ENCODE measurements at regions not wholly inside any gene's neighbourhood (a gene's known extent, or its start where the extent isn't known, plus 50 kb on each side); places are given as distances from the start of the nearest gene placed in this dataset.

DNA sequence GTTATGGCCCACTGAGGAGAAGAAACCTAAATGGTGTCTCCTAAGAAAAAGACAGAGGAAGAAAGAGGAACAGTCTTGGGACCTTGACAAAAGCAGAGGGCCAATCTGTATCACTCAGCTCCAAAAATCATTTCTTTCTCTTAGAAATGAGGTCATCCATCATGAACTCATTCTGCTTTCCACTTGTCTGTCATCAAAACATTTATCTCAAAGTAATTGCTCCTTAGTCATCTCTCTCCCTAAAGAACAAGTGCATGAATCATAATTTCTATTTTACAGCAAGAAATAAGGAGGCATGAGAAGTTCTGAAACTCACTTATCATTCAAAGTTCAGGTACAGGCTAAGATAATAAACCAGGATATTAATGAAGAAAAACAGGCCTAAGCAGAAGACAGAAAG lies 375.6 kb downstream of the KCNA4 start:
- Histone ChIP-seq H3K36me3 (no peaks in the 10 kb centered on the region), H3K4me3 (no peak overlapping the region), H3K9me3 (replicated peaks) (no peaks in the 10 kb centered on the region), H3K27me3 (ENCODE audit: low read depth) (no peaks in the 10 kb centered on the region), H3K4me1 (no peaks in the 10 kb centered on the region), H3K27ac (replicated peaks) (no peak overlapping the region)
- DNase-seq, result no peak
- intact Hi-C loops (cut with micrococcal nuclease), result no loop called here
- no peak for TF ChIP-seq CTCF (IDR thresholded peaks at IDR 0.05; ENCODE audit: borderline replicate concordance)

DNA sequence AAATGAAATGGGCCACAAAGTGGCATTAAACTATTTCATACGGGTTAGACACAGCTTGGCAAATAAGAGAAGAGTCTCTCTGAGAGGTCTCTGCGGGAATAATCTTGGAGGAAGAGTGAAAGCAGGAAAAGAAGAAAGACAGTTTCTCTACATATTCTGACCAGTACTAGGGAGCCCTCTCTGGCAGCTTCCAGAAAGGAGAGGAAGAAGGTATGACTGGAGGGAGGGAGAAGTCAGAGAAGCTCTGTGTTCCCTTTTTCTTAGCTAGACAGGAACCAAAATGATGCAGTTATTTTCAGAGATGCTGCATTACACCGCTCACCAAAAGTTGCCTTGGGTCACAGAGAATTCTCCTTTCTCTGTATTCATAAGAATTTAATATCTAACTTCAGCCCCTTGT lies 382.1 kb downstream of the KCNA4 start:
- H3K9me3 ChIP-seq (replicated peaks), result no peaks in the 10 kb centered on the region
- H3K27me3 ChIP-seq (ENCODE audit: low read depth), result no peaks in the 10 kb centered on the region
- H3K36me3 ChIP-seq, result no peaks in the 10 kb centered on the region
- intact Hi-C loops (cut with micrococcal nuclease), result no loop called here
- H3K4me1 ChIP-seq, result no peaks in the 10 kb centered on the region
- H3K4me3 ChIP-seq, result no peak overlapping the region
- H3K27ac ChIP-seq (replicated peaks), result no peak overlapping the region
- no peak for DNase-seq
- TF ChIP-seq CTCF (IDR thresholded peaks at IDR 0.05; ENCODE audit: borderline replicate concordance), result no peak

- H3K27ac ChIP-seq (replicated peaks), result no peak overlapping the region
- intact Hi-C loops (cut with micrococcal nuclease), result no loop called here
- peak; percentile 47 for TF ChIP-seq CTCF (IDR thresholded peaks at IDR 0.05; ENCODE audit: borderline replicate concordance)
- H3K9me3 ChIP-seq (replicated peaks), result no peaks in the 10 kb centered on the region
- no peak for DNase-seq
- no peaks in the 10 kb centered on the region for H3K4me1 ChIP-seq
- H3K27me3 ChIP-seq (ENCODE audit: low read depth), result no peaks in the 10 kb centered on the region
- no peak overlapping the region for H3K4me3 ChIP-seq
- H3K36me3 ChIP-seq, result no peaks in the 10 kb centered on the region
Observed at GRCh38 chr11:29634244-29634643, 382.6 kb downstream of the KCNA4 start.

DNA sequence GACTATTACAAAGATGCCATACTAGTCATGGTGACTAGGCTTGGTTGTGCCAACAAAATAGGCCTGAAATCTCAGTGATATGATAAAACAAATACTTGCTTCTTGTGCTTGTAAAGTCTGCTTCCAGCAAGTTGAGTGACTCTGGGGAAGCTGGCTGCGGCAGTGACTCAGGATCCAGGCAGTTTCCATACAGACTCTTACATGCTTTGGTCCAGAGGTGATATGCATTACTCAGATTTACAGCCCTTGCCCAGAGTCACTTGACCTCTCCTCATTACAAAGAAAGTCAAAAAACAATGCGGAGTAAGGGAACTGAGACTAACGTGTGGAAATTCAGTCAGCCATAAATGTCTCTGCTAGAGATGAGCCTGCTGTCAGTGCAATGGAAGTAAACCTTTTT lies 387.5 kb downstream of the KCNA4 start:
- Histone ChIP-seq H3K27me3 (ENCODE audit: low read depth) (no peaks in the 10 kb centered on the region), H3K9me3 (replicated peaks) (no peaks in the 10 kb centered on the region), H3K27ac (replicated peaks) (no peak overlapping the region), H3K4me3 (no peak overlapping the region), H3K4me1 (no peaks in the 10 kb centered on the region), H3K36me3 (no peaks in the 10 kb centered on the region)
- DNase-seq, result no peak
- TF ChIP-seq CTCF (IDR thresholded peaks at IDR 0.05; ENCODE audit: borderline replicate concordance), result no peak
- intact Hi-C loops (cut with micrococcal nuclease), result no loop called here

DNA sequence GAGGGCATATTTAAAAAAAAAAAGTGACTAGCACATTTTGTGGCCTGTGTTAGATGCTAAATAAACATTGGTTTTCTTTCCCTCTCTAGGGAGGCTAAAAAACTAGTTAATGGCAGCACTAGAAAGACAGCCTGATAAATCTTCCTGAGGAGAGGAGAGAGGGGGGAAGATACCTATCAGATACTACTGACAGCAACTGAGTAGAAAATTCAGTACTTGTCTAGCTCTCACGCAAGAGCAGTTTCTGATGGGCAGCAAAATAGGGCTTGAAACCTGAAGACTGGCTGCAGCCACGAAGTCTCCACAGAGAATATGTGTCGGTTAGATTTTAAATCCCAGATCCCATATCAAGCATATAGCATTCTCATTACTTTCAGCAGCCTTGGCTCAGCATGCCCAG lies 388.2 kb downstream of the KCNA4 start:
- intact Hi-C loops (cut with micrococcal nuclease), result no loop called here
- no peak overlapping the region for H3K27ac ChIP-seq (replicated peaks)
- no peak for DNase-seq
- no peaks in the 10 kb centered on the region for H3K27me3 ChIP-seq (ENCODE audit: low read depth)
- no peaks in the 10 kb centered on the region for H3K36me3 ChIP-seq
- no peaks in the 10 kb centered on the region for H3K4me1 ChIP-seq
- H3K9me3 ChIP-seq (replicated peaks), result no peaks in the 10 kb centered on the region
- TF ChIP-seq CTCF (IDR thresholded peaks at IDR 0.05; ENCODE audit: borderline replicate concordance), result no peak
- H3K4me3 ChIP-seq, result no peak overlapping the region

DNA sequence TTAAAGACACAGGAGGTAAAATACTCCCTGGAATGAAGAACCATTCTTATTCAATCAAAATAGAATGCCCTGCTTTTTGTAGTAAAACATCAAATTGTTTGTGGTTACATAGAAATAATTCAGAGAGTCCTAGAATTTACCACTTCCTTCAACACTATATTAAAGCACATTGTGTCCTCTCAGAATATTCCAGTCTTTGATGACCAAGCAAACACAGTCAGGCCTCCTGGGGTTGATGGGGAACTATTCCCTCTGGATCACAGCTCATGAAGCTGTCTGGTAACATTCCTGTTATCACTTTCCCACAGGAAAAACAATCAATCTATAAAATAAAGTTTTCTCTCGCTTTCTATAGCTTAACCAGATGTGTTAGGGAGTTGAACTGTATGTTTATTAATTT lies 389.3 kb downstream of the KCNA4 start:
- no peaks in the 10 kb centered on the region for H3K36me3 ChIP-seq
- TF ChIP-seq CTCF (IDR thresholded peaks at IDR 0.05; ENCODE audit: borderline replicate concordance), result no peak
- DNase-seq, result no peak
- no peak overlapping the region for H3K27ac ChIP-seq (replicated peaks)
- H3K9me3 ChIP-seq (replicated peaks), result no peaks in the 10 kb centered on the region
- no peaks in the 10 kb centered on the region for H3K27me3 ChIP-seq (ENCODE audit: low read depth)
- intact Hi-C loops (cut with micrococcal nuclease), result no loop called here
- no peak overlapping the region for H3K4me3 ChIP-seq
- H3K4me1 ChIP-seq, result no peaks in the 10 kb centered on the region

All from left ventricle myocardium inferior (tissue), 1 donor.